GM23338 (cell line): ENCODE measurements at regions not wholly inside any gene's neighbourhood (a gene's known extent, or its start where the extent isn't known, plus 50 kb on each side); places are given as distances from the start of the nearest gene placed in this dataset.
A peak's percentile ranks its signal among the peaks of the same experiment; 100 is the strongest.

Source experiments
- ATAC-seq: fragments of 200-7000 bp; cut with Tn5 transposase; 3 replicates; pipeline ENCODE4 v1.9.1; 2020
- DNase-seq: peaks from one replicate; pipeline ENCODE4 v3.0.0-alpha.2; 2015; ENCODE audit warnings: low spot score
- H2AFZ ChIP-seq: fragments of 200-600 bp; sonication (generic); 2 replicates; pipeline ENCODE4 v1.8.0; 2016; ENCODE audit warnings: antibody characterized with exemption, mild to moderate bottlenecking, moderate library complexity
- H3F3A ChIP-seq: fragments of 200-600 bp; sonication (generic); replicated peaks from 2 replicates; pipeline ENCODE4 v1.8.0; 2017; ENCODE audit warnings: antibody characterized with exemption, mixed run types, low read depth
- H3K27ac ChIP-seq: fragments of 200-600 bp; sonication (generic); 2 replicates; pipeline ENCODE4 v1.6.1; 2016; ENCODE audit warnings: low read depth
- H3K27me3 ChIP-seq: fragments of 200-600 bp; sonication (generic); 2 replicates; pipeline ENCODE4 v1.8.0; 2016; ENCODE audit warnings: mild to moderate bottlenecking, mixed run types, moderate library complexity; ENCODE audit not compliant: insufficient read depth
- H3K36me3 ChIP-seq: fragments of 200-600 bp; sonication (generic); 2 replicates; pipeline ENCODE4 v1.8.0; 2016; ENCODE audit warnings: mild to moderate bottlenecking; ENCODE audit not compliant: insufficient read depth
- H3K4me1 ChIP-seq: fragments of 200-600 bp; sonication (generic); 2 replicates; pipeline ENCODE4 v1.8.0; 2016; ENCODE audit warnings: mild to moderate bottlenecking, moderate library complexity; ENCODE audit not compliant: insufficient read depth
- H3K4me2 ChIP-seq: fragments of 200-600 bp; sonication (generic); 2 replicates; pipeline ENCODE4 v1.7.1; 2017; ENCODE audit warnings: mixed run types
- H3K4me3 ChIP-seq: fragments of 200-600 bp; sonication (generic); 2 replicates; pipeline ENCODE4 v1.6.1; 2016; ENCODE audit warnings: mixed run types
- H3K79me2 ChIP-seq: fragments of 200-600 bp; sonication (generic); replicated peaks from 2 replicates; pipeline ENCODE4 v1.8.0; 2017; ENCODE audit warnings: mild to moderate bottlenecking; ENCODE audit not compliant: insufficient read depth
- H3K9me2 ChIP-seq: fragments of 200-600 bp; sonication (generic); 2 replicates; pipeline ENCODE4 v1.8.0; 2017; ENCODE audit not compliant: insufficient read depth
- H4K20me1 ChIP-seq: fragments of 200-600 bp; sonication (generic); replicated peaks from 2 replicates; pipeline ENCODE4 v1.8.0; 2017; ENCODE audit warnings: mild to moderate bottlenecking; ENCODE audit not compliant: insufficient read depth
- H3K27ac Mint-ChIP-seq: 2 replicates; pipeline ENCODE4 v1.8.0; 2020; ENCODE audit warnings: inconsistent platforms, mild to moderate bottlenecking, moderate library complexity, mixed read lengths
- H3K27me3 Mint-ChIP-seq: 3 replicates; pipeline ENCODE4 v1.8.0; 2022; ENCODE audit warnings: low read depth, mild to moderate bottlenecking, moderate library complexity, mixed read lengths, inconsistent platforms; ENCODE audit not compliant: insufficient read depth, poor library complexity
- H3K36me3 Mint-ChIP-seq: 3 replicates; pipeline ENCODE4 v1.8.0; 2021; ENCODE audit warnings: low read depth, mild to moderate bottlenecking, inconsistent platforms, moderate library complexity, mixed read lengths
- H3K4me1 Mint-ChIP-seq: 3 replicates; pipeline ENCODE4 v1.8.0; 2020; ENCODE audit warnings: mild to moderate bottlenecking, inconsistent platforms, mixed read lengths
- H3K4me3 Mint-ChIP-seq: 3 replicates; pipeline ENCODE4 v1.8.0; 2021; ENCODE audit warnings: moderate library complexity, mild to moderate bottlenecking, inconsistent platforms, mixed read lengths
- H3K9me3 Mint-ChIP-seq: 3 replicates; pipeline ENCODE4 v1.8.0; 2020; ENCODE audit warnings: moderate library complexity, mild to moderate bottlenecking, inconsistent platforms, mixed read lengths
- CREB1 ChIP-seq: fragments of 250-450 bp; sonication (Bioruptor Pico); IDR thresholded peaks from 2 replicates; pipeline ENCODE4 v1.5.0; 2020; ENCODE audit warnings: low read depth, mild to moderate bottlenecking, moderate library complexity
- ETS1 ChIP-seq: IDR thresholded peaks from 2 replicates; pipeline ENCODE4 v1.6.1; 2016; ENCODE audit warnings: antibody characterized with exemption
- EZH2 ChIP-seq: fragments of 200-600 bp; sonication (generic); IDR thresholded peaks from one replicate; pipeline ENCODE4 v1.8.0; 2017; ENCODE audit warnings: antibody characterized with exemption, mild to moderate bottlenecking, low read depth; ENCODE audit not compliant: unreplicated experiment
- EZH2phosphoT487 ChIP-seq: fragments of 200-600 bp; sonication (generic); IDR thresholded peaks from one replicate; pipeline ENCODE4 v1.8.1; 2018; ENCODE audit warnings: antibody characterized with exemption; ENCODE audit not compliant: unreplicated experiment
- JUNB ChIP-seq: IDR thresholded peaks from one replicate; pipeline ENCODE4 v1.6.1; 2016; ENCODE audit warnings: antibody characterized with exemption; ENCODE audit not compliant: unreplicated experiment
- NANOG ChIP-seq: IDR thresholded peaks from 2 replicates; pipeline ENCODE4 v1.6.1; 2016; ENCODE audit warnings: antibody characterized with exemption, borderline replicate concordance
- POLR2AphosphoS5 ChIP-seq: IDR thresholded peaks from 2 replicates; pipeline ENCODE4 v1.6.1; 2016; ENCODE audit warnings: antibody characterized with exemption, low read depth
- REST ChIP-seq: IDR thresholded peaks from one replicate; pipeline ENCODE4 v1.6.1; 2018; ENCODE audit warnings: antibody characterized with exemption; ENCODE audit not compliant: unreplicated experiment
- STAT1 ChIP-seq: IDR thresholded peaks from one replicate; pipeline ENCODE4 v1.6.1; 2016; ENCODE audit warnings: antibody characterized with exemption; ENCODE audit not compliant: unreplicated experiment
- ZNF114 ChIP-seq: fragments of 250-450 bp; sonication (Bioruptor Pico); IDR thresholded peaks from 2 replicates; pipeline ENCODE4 v1.5.0; 2020; ENCODE audit warnings: mild to moderate bottlenecking, moderate library complexity
- ZNF331 ChIP-seq: fragments of 250-450 bp; sonication (Bioruptor Pico); IDR thresholded peaks from 2 replicates; pipeline ENCODE4 v1.5.0; 2020; ENCODE audit warnings: low read depth, mild to moderate bottlenecking, moderate library complexity
- ZNF462 ChIP-seq: fragments of 250-450 bp; sonication (Bioruptor Pico); IDR thresholded peaks from 2 replicates; pipeline ENCODE4 v1.5.0; 2020; ENCODE audit warnings: mild to moderate bottlenecking, moderate library complexity

- TF ChIP-seq EZH2 (no peak), ETS1 (no peak), POLR2AphosphoS5 (no peak), NANOG (no peak), JUNB (no peak), ZNF114 (CRISPR knock-in tag) (no peak), ZNF331 (CRISPR knock-in tag) (no peak)
These were observed 301.7 kb upstream of the KAZN start (continued) for GRCh38 chr1:14296795-14297194.

GRCh38 chr1:14297356-14297755 is 301.1 kb upstream of the KAZN start:
- peak; percentile 81 for ATAC-seq
- DNase-seq: no peak
- TF ChIP-seq CREB1 (CRISPR knock-in tag): no peak
- TF ChIP-seq STAT1: no peak
- no peak for TF ChIP-seq REST
- no peak for TF ChIP-seq ZNF114 (CRISPR knock-in tag)
- no peak for TF ChIP-seq ETS1
- no peak for TF ChIP-seq ZNF331 (CRISPR knock-in tag)
- no peak for TF ChIP-seq POLR2AphosphoS5
- no peak for TF ChIP-seq JUNB
- no peak for TF ChIP-seq ZNF462 (CRISPR knock-in tag)
- no peak for TF ChIP-seq EZH2phosphoT487

More at GRCh38 chr1:14297356-14297755, 301.1 kb upstream of the KAZN start:
- H3K4me2 ChIP-seq: no peak overlapping the region
- H3K27ac ChIP-seq: no peak overlapping the region
- no peaks in the 10 kb centered on the region for H3K27me3 ChIP-seq
- Mint-ChIP-seq H3K27ac (no peak overlapping the region), H3K27me3 (no peaks in the 10 kb centered on the region), H3K4me1 (peaks cover 8% of the 10 kb centered on the region), H3K36me3 (no peaks in the 10 kb centered on the region), H3K9me3 (no peaks in the 10 kb centered on the region; the same call in 2 of the 3 replicates), H3K4me3 (no peak overlapping the region)
- H2AFZ ChIP-seq: peak overlapping the region; percentile 28; the same call in 1 of the 2 replicates
- no peaks in the 10 kb centered on the region for H3K79me2 ChIP-seq
- H3K4me3 ChIP-seq: no peak overlapping the region
- no peaks in the 10 kb centered on the region for H3K9me2 ChIP-seq
- H4K20me1 ChIP-seq: no peaks in the 10 kb centered on the region
- H3F3A ChIP-seq: no peaks in the 10 kb centered on the region
- no peaks in the 10 kb centered on the region for H3K36me3 ChIP-seq
- 0 out of 2 replicates have a peak, but pooled peaks cover 11% of the 10 kb centered on the region for H3K4me1 ChIP-seq
